ENCODE measurements at regions not wholly inside any gene's neighbourhood (a gene's known extent, or its start where the extent isn't known, plus 50 kb on each side); places are given as distances from the start of the nearest gene placed in this dataset.
"Not testable (repeated sequence)": the region's sequence is repeated elsewhere in the genome, so short reads cannot be mapped to it uniquely, and the experiment has no call there.

- no peak for DNase-seq (ENCODE audit: low read depth in 3 of 3)
Observed at GRCh38 chr10:2628705-2629104, 438.6 kb upstream of the PFKP start.

GRCh38 chr10:2627969-2628368 lies 439.4 kb upstream of the PFKP start:
- DNase-seq (ENCODE audit: low read depth in 3 of 3), result no peak

GRCh38 chr10:2625094-2625493 lies 442.3 kb upstream of the PFKP start:
- DNase-seq (ENCODE audit: low read depth in 3 of 3), result no peak

- no peak for DNase-seq (ENCODE audit: low read depth in 3 of 3)
Observed at GRCh38 chr10:2623675-2624274, 443.6 kb upstream of the PFKP start.

- DNase-seq (ENCODE audit: low read depth in 3 of 3), result no peak
Observed at GRCh38 chr10:2620827-2621521, 446.4 kb upstream of the PFKP start.

- DNase-seq (ENCODE audit: low read depth in 3 of 3), result no peak
Observed at GRCh38 chr10:2619916-2620315, 447.4 kb upstream of the PFKP start.

DNA sequence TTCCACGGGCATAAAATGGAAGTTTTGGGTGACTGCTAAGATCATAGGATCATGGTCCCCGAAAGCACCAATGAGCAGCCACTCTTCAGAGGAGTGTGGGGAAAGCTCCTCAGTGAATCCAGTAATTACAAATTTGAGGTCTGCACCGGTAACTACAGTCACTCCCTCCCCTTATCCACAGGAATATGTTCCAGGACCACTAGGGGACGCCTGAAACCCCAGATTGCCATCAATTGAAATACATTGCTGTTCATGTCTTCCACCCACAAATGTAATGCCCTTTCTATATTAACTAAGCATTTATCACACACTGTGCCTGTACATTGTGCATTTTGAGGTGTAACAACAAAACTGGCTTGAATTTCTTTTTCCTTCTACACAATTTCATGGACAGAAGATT lies 447.9 kb upstream of the PFKP start:
- DNase-seq (ENCODE audit: low read depth in 3 of 3), result no peak

GRCh38 chr10:2618690-2619089 lies 448.7 kb upstream of the PFKP start:
- no peak for DNase-seq (ENCODE audit: low read depth in 3 of 3)

DNA sequence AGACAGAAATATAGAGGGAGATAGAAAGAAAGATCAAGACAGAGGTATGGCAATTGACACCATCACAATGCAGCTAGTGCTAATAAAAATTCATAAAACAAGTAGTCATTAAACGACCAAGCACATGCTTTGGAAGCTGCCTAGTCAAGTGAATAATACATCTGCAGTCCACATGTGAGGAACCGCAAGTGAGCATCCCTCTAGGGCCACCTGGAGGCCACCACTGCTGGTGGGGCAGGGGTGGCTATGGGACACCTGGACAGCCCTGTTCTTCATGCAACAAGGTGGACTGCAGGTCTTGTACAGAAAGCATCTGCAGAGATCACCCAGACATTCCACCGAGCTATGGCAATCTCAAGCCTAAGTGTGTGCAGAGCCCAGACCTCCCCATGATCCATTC lies 451.1 kb upstream of the PFKP start:
- DNase-seq (ENCODE audit: low read depth in 3 of 3), result no peak

GRCh38 chr10:2611603-2612002 lies 455.7 kb upstream of the PFKP start:
- DNase-seq (ENCODE audit: low read depth in 3 of 3), result no peak

DNA sequence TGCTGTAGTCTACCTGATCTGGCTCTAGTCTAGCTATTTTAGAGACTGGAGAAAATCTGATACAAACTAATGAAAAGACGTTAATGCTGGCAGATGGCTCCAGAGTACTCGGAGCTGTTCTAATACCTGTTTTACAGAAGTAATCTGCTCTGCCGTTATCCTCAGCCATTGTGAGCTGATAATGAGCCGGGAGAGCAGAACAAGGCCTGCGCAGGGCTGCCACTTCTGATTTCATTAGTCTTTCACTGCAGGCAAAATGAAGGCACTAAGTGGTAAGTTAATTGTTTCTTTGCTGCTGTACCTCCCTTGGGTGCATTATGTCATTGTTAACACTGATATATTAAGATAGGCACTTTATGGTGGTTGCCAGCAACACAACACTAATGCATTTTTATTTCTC lies 456.4 kb upstream of the PFKP start:
- no peak for DNase-seq (ENCODE audit: low read depth in 3 of 3)

GRCh38 chr10:2604891-2605290 lies 462.5 kb upstream of the PFKP start:
- no peak for DNase-seq (ENCODE audit: low read depth in 3 of 3)

- no peak for DNase-seq (ENCODE audit: low read depth in 3 of 3)
Observed at GRCh38 chr10:2599571-2599970, 467.8 kb upstream of the PFKP start.

DNA sequence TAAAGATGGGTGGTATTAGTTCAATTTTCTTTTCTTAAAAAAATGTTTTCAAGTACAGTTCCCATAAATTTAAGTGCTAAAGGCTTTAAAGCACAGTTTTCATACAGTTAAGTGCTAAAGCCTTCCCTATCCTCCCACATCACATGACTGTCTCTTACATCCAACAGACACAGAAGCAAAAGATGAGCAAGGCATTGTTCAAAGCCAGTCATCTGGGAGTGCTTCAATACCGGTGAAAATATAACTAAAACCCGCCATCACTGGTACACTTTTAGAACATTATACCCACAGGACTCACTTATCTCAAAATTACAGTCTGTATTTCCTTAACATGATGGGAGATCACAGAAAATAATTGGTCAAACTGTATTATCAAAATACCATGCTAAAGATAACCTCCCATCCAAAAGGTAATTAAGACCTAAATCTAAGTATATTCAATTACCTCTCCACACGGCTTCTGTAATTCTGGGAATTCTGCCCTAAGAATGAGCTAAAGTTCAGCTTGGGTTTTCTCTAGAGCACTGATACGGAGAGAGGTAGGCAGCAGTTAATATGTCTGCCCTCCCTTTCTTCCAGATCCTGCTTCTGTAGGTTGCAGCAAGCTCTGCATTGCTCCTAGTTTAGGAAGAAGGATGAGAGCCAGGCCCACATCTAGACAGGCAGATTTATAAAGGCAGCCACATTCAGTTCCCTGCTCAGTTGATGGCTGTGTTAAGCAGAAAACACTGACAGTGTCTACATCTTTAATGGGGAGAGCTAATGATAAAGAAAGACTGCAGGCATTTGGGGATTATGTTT lies 474.8 kb upstream of the PFKP start:
- DNase-seq (ENCODE audit: low read depth in 3 of 3), result no peak

- DNase-seq (ENCODE audit: low read depth in 3 of 3), result no peak
Observed at GRCh38 chr10:2589196-2589595, 478.2 kb upstream of the PFKP start.

- no peak for DNase-seq (ENCODE audit: low read depth in 3 of 3)
Observed at GRCh38 chr10:2584385-2584784, 483.0 kb upstream of the PFKP start.

- DNase-seq (ENCODE audit: low read depth in 3 of 3), result no peak
Observed at GRCh38 chr10:2576892-2577291, 490.5 kb upstream of the PFKP start.

GRCh38 chr10:2575460-2575859 lies 491.9 kb upstream of the PFKP start:
- no peak for DNase-seq (ENCODE audit: low read depth in 3 of 3)

GRCh38 chr10:2572611-2573010 lies 494.7 kb upstream of the PFKP start:
- DNase-seq (ENCODE audit: low read depth in 3 of 3), result no peak

- no peak for DNase-seq (ENCODE audit: low read depth in 3 of 3)
Observed at GRCh38 chr10:2556883-2557282, 510.5 kb upstream of the PFKP start.

DNA sequence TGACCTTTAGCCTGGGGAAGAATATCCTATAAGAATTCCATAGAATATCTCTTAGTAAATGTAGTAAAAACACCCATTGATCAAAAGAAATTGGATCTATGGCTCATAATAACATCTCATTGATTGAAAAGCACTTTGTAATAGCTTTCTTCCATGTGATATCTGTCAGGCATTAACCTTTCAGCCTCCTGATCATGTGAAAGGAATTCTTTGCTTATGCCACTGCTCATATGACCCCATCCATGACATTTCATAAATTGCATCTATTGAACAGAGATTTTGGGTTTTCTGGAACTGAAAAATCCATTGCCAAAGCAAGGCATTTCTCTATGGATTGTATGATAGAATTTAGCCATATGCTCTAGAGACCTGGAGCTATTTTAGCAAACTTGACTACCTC lies 519.3 kb upstream of the PFKP start:
- no peak for DNase-seq (ENCODE audit: low read depth in 3 of 3)

DNA sequence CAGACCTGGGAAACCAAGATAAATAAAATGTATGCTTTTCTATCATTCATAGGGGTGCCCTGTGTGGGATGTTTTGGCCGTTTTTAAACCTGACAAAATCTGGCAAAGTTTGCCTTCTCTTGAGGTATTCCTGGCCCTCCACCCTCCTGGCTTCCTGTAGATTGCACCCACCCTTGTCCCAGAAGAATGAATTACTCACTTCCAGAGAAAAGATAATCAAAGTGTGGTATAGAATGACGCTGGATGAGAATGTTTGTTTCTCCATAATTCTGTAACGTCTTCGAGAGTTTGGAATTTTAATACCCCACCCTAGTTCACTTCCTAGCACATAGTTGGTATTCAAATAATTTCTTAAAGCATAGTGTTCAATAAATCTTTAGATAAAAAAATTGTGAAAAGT lies 519.7 kb upstream of the PFKP start:
- no peak for DNase-seq (ENCODE audit: low read depth in 3 of 3)

DNA sequence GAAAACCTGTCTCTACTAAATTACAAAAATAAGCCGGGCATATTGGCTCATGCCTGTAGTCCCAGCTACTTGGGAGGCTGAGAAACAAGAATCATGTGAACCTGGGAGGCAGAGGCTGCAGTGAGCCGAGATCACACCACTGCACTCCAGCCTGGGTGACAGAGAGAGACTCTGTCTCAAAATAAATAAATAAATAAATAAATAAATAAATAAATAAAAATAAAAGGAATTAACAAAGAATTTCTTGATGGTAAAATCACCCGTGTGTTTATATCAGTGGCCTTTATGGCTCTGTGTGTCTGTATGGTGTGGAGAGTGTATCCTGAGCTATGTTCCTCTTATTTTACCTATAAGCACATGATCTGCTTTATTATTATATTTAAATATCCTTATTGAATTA lies 520.5 kb upstream of the PFKP start:
- DNase-seq (ENCODE audit: low read depth in 3 of 3), result not testable (repeated sequence)
